Keratinocyte (primary cell): ENCODE measurements at regions not wholly inside any gene's neighbourhood (a gene's known extent, or its start where the extent isn't known, plus 50 kb on each side); places are given as distances from the start of the nearest gene placed in this dataset.

Source experiments
- DNase-seq: peaks from one replicate; pipeline ENCODE4 v3.0.0-alpha.2; 2011; ENCODE audit warnings: low read depth, missing footprints, low spot score
- FAIRE-seq: peaks from 2 replicates; lab custom pipeline; 2011; peaks lifted over from hg19 to GRCh38; lab: Jason Lieb, UNC
- H2AFZ ChIP-seq: 2 replicates; pipeline ENCODE4 v1.6.0; 2012; ENCODE audit warnings: low read length, control low read depth, inconsistent platforms; ENCODE audit not compliant: control insufficient read depth
- H3K27ac ChIP-seq: 2 replicates; pipeline ENCODE4 v1.5.1; 2011; ENCODE audit warnings: low read length; ENCODE audit not compliant: control insufficient read depth, insufficient read depth
- H3K27me3 ChIP-seq: 3 replicates; pipeline ENCODE4 v1.6.0; 2011; ENCODE audit warnings: low read length; ENCODE audit not compliant: control insufficient read depth, insufficient read depth; ENCODE audit errors: extremely low read depth
- H3K36me3 ChIP-seq, 2 experiments: 2 replicates in 1 of 2; 3 replicates in 1 of 2; pipeline ENCODE4 v1.5.1; 2011; ENCODE audit warnings: low read length in 2 of 2, mild to moderate bottlenecking in 1 of 2; ENCODE audit not compliant: control insufficient read depth in 2 of 2, insufficient read depth in 2 of 2; ENCODE audit errors: extremely low read depth in 1 of 2
- H3K4me1 ChIP-seq: 3 replicates; pipeline ENCODE4 v1.5.1; 2011; ENCODE audit warnings: low read length; ENCODE audit not compliant: control insufficient read depth, insufficient read depth; ENCODE audit errors: extremely low read depth
- H3K4me2 ChIP-seq: 3 replicates; pipeline ENCODE4 v1.6.0; 2011; ENCODE audit warnings: low read depth, low read length; ENCODE audit not compliant: control insufficient read depth, insufficient read depth; ENCODE audit errors: extremely low read depth
- H3K4me3 ChIP-seq, 3 experiments: fragments of 200-600 bp in 1 of 3; sonication (generic) in 1 of 3; 2 replicates in 2 of 3; 3 replicates in 1 of 3; pipeline ENCODE4 v1.5.1; 2011 to 2016; ENCODE audit warnings: low read length in 3 of 3, mild to moderate bottlenecking in 3 of 3, control low read depth in 2 of 3, inconsistent platforms in 1 of 3, low read depth in 1 of 3, mixed read lengths in 1 of 3, mixed run types in 1 of 3, moderate library complexity in 1 of 3; ENCODE audit not compliant: control insufficient read depth in 2 of 3, insufficient read depth in 2 of 3; ENCODE audit errors: extremely low read depth in 1 of 3
- H3K79me2 ChIP-seq: 2 replicates; pipeline ENCODE4 v1.6.0; 2012; ENCODE audit warnings: low read length; ENCODE audit not compliant: control insufficient read depth, insufficient read depth
- H3K9ac ChIP-seq: 3 replicates; pipeline ENCODE4 v1.6.0; 2011; ENCODE audit warnings: low read length; ENCODE audit not compliant: control insufficient read depth, insufficient read depth; ENCODE audit errors: extremely low read depth
- H3K9me1 ChIP-seq: 3 replicates; pipeline ENCODE4 v1.6.0; 2011; ENCODE audit warnings: low read length; ENCODE audit not compliant: control insufficient read depth, insufficient read depth; ENCODE audit errors: extremely low read depth
- H3K9me3 ChIP-seq: 2 replicates; pipeline ENCODE4 v1.5.1; 2012; ENCODE audit warnings: low read depth, low read length; ENCODE audit not compliant: control insufficient read depth
- H4K20me1 ChIP-seq: 3 replicates; pipeline ENCODE4 v1.6.0; 2011; ENCODE audit warnings: low read length; ENCODE audit not compliant: control insufficient read depth, insufficient read depth; ENCODE audit errors: extremely low read depth
- CTCF ChIP-seq, 3 experiments: IDR thresholded peaks in 1 of 3; conservative IDR thresholded peaks in 1 of 3; optimal IDR thresholded peaks in 1 of 3; 2 replicates in 2 of 3; 3 replicates in 1 of 3; pipeline versions ENCODE3 to v1.5.1; 2011; ENCODE audit warnings: low read length in 3 of 3, mild to moderate bottlenecking in 3 of 3, moderate library complexity in 2 of 3, control low read depth in 1 of 3, inconsistent platforms in 1 of 3; ENCODE audit not compliant: insufficient read depth in 2 of 3; ENCODE audit errors: extremely low read depth in 1 of 3
- EZH2 ChIP-seq: IDR thresholded peaks from one replicate; pipeline ENCODE4 v1.6.1; 2012; ENCODE audit warnings: inconsistent platforms, mild to moderate bottlenecking, low read length, moderate library complexity
- dilution Hi-C: fragments of 300-500 bp; cut with MboI; formaldehyde crosslinking; loops from one replicate; pipeline ENCODE4 v1.7.0; 2020; ENCODE audit warnings: low sequenced_read_pairs; ENCODE audit not compliant: extremely low pct_ligation_motif_present

GRCh38 chr9:121550041-121550440 lies 50.4 kb upstream of the GGTA1 start:
- no peaks in the 10 kb centered on the region for H3K9me1 ChIP-seq
- no peak overlapping the region for H3K27ac ChIP-seq
- no peak overlapping the region for H2AFZ ChIP-seq
- TF ChIP-seq EZH2 (no peak), CTCF (optimal IDR thresholded peaks at IDR 0.05 in 1 of 3, IDR thresholded peaks at IDR 0.05 in 1 of 3, conservative IDR thresholded peaks at IDR 0.05 in 1 of 3; ENCODE audit: extremely low read depth in 1 of 3, insufficient read depth in 2 of 3, low read length in 3 of 3) (no peak)
- no peak overlapping the region for H3K9ac ChIP-seq
- H3K36me3 ChIP-seq = no peaks in the 10 kb centered on the region
- DNase-seq (no peak), FAIRE-seq (no peak)
- no peak overlapping the region for H3K4me3 ChIP-seq
- dilution Hi-C loops = no loop called here
- no peaks in the 10 kb centered on the region for H3K79me2 ChIP-seq
- no peaks in the 10 kb centered on the region for H3K9me3 ChIP-seq
- H3K4me1 ChIP-seq = peaks cover 13% of the 10 kb centered on the region
- H3K27me3 ChIP-seq = peaks cover 12% of the 10 kb centered on the region
- no peaks in the 10 kb centered on the region for H4K20me1 ChIP-seq
- peak overlapping the region; percentile 66 for H3K4me2 ChIP-seq

- Histone ChIP-seq H3K4me3 (peak overlapping the region in 2 of 3 experiments; percentile 21 to 49), H3K9me1 (no peaks in the 10 kb centered on the region), H3K79me2 (no peaks in the 10 kb centered on the region), H3K4me1 (peaks cover 11% of the 10 kb centered on the region), H3K36me3 (no peaks in the 10 kb centered on the region), H3K4me2 (peak overlapping the region; percentile 66), H3K9me3 (no peaks in the 10 kb centered on the region), H3K9ac (no peak overlapping the region), H3K27me3 (peaks cover 12% of the 10 kb centered on the region), H2AFZ (peak overlapping the region; percentile 49), H3K27ac (no peak overlapping the region), H4K20me1 (no peaks in the 10 kb centered on the region)
- dilution Hi-C loops = no loop called here
- TF ChIP-seq EZH2 (no peak), CTCF (optimal IDR thresholded peaks at IDR 0.05 in 1 of 3, IDR thresholded peaks at IDR 0.05 in 1 of 3, conservative IDR thresholded peaks at IDR 0.05 in 1 of 3; ENCODE audit: extremely low read depth in 1 of 3, insufficient read depth in 2 of 3, low read length in 3 of 3) (peak; percentile 76 to 97 (median 90))
- DNase-seq (no peak), FAIRE-seq (peak; percentile 46)
Measured at GRCh38 chr9:121550569-121551512, 51.2 kb upstream of the GGTA1 start.
